ENCODE measurements at regions not wholly inside any gene's neighbourhood (a gene's known extent, or its start where the extent isn't known, plus 50 kb on each side); places are given as distances from the start of the nearest gene placed in this dataset.
"Not testable (repeated sequence)": the region's sequence is repeated elsewhere in the genome, so short reads cannot be mapped to it uniquely, and the experiment has no call there.

- no peak for TF ChIP-seq ZFX (IDR thresholded peaks at IDR 0.05; ENCODE audit: borderline replicate concordance)
- no peak for TF ChIP-seq CTCF (IDR thresholded peaks at IDR 0.05)
Observed at GRCh38 chr18:30439174-30439573, 603.4 kb downstream of the DSC3 start.

DNA sequence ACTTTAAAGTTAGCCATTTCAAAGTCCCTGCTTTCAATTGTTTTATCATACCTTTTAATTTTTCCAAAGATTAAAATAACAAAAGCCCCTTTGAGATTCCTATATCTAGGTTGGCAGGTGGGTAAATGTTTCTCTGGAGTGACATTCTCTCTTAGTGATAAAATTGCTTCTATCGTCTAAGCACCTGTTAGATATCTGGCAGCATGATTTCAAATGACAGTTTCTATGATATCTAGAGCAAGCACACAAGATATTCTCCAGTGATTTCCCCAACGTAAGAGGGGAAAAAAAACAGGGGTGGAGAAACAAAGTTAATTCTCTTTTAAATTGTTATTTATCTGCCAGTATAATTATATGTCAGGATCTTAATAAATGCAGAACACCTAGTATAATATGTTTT lies 610.2 kb downstream of the DSC3 start:
- no peak overlapping the region for H3K27ac ChIP-seq
- TF ChIP-seq CTCF (IDR thresholded peaks at IDR 0.05) (no peak), ZFX (IDR thresholded peaks at IDR 0.05; ENCODE audit: borderline replicate concordance) (no peak)

More at GRCh38 chr18:30439174-30439573, 603.4 kb downstream of the DSC3 start:
- no peak overlapping the region for H3K27ac ChIP-seq

- H3K27ac ChIP-seq = not testable (repeated sequence)
Observed at GRCh38 chr18:30419399-30419798, 623.1 kb downstream of the DSC3 start.

DNA sequence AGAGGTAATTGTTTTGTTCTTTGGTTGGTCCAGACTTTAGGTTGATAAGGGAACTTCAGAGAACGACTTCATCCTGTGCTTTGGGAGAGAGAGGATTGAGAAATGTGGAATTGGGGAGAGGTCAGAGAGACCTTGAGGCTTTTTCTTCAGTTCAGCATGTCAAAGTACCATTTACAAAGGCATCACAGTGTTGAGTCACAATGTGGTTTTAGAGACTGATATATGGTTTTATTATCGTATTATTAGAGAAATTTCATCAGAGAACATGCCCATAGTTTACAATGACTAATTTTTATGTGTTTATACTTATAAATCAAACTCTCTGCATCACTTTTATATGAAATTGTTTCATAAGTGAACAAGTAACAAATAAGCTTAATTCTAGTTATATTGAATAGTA lies 626.6 kb downstream of the DSC3 start:
- H3K27ac ChIP-seq = no peak overlapping the region
- TF ChIP-seq ZFX (IDR thresholded peaks at IDR 0.05; ENCODE audit: borderline replicate concordance) = no peak
- no peak for TF ChIP-seq CTCF (IDR thresholded peaks at IDR 0.05)

GRCh38 chr18:30409120-30409519 lies 633.4 kb downstream of the DSC3 start:
- no peak overlapping the region for H3K27ac ChIP-seq
- TF ChIP-seq ZFX (IDR thresholded peaks at IDR 0.05; ENCODE audit: borderline replicate concordance) = no peak
- TF ChIP-seq CTCF (IDR thresholded peaks at IDR 0.05) = no peak

DNA sequence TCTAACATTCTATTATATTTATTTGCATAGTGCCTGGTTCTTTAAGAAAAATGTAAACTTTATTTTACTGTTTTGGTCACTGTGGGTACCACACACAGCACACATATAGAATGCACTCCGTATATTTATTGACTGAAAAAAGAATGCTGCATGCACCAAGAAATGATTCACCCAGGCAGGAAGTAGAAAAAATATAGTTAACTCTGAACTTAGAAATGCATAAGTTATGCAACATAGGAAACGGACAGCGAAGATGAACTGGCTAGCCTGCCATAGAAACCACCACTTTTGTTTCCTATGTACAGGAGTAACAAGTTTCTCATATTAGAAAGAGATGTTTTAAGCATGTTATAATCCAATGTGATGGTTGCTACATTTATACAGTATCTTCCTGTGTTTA lies 635.8 kb downstream of the DSC3 start:
- no peak for TF ChIP-seq CTCF (IDR thresholded peaks at IDR 0.05)
- TF ChIP-seq ZFX (IDR thresholded peaks at IDR 0.05; ENCODE audit: borderline replicate concordance) = no peak
- no peak overlapping the region for H3K27ac ChIP-seq

GRCh38 chr18:30405038-30405437 lies 637.5 kb downstream of the DSC3 start:
- no peak for TF ChIP-seq CTCF (IDR thresholded peaks at IDR 0.05)
- TF ChIP-seq ZFX (IDR thresholded peaks at IDR 0.05; ENCODE audit: borderline replicate concordance) = no peak
- H3K27ac ChIP-seq = no peak overlapping the region

DNA sequence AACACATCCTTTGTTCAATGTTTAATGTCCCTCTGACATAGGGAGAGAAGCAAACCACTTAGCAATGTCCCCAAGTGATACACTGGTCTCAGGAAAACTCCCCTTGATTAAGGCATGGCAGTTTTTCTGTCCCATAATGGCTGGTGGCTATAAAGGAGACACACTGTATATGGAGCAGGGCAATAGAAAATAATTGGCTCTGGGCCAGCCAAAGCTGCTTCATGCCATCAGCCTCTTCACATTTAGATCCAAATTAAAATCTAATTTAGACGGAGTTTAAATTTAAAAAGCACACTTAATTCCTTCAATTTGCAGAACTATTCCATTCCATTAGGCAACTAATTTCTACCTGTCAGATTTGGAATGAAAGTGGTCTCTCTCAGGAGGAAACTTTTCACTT lies 638.1 kb downstream of the DSC3 start:
- TF ChIP-seq CTCF (IDR thresholded peaks at IDR 0.05) (no peak), ZFX (IDR thresholded peaks at IDR 0.05; ENCODE audit: borderline replicate concordance) (no peak)

More for the DNA sequence above, 638.1 kb downstream of the DSC3 start:
- H3K27ac ChIP-seq = no peak overlapping the region
